Midbrain (tissue), 1 donor: ENCODE measurements at regions not wholly inside any gene's neighbourhood (a gene's known extent, or its start where the extent isn't known, plus 50 kb on each side); places are given as distances from the start of the nearest gene placed in this dataset.

Source experiments
- DNase-seq: peaks from one replicate; lab custom pipeline; 2025; lab: John Stamatoyannopoulos, UW

DNA sequence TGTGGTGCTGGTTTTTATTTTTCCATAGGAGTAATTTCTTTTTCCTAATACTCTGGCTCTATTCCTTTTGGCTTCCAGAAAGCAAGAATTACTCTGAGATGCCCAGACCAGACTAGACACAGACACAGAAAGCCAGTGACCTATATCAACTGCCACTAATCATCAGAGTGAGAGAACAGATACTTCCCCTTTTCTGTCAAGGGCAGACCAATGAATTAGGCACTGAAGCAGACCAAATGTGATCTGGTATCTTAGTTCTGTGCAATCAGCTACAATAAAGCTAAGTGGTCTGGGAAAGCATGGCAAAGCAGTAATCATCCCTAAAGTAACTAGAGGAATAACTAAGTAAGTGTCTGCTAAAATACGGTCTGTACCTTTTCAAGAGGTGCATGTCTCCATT, 239.1 kb downstream of the ELAVL2 start:
- no peak for DNase-seq

DNA sequence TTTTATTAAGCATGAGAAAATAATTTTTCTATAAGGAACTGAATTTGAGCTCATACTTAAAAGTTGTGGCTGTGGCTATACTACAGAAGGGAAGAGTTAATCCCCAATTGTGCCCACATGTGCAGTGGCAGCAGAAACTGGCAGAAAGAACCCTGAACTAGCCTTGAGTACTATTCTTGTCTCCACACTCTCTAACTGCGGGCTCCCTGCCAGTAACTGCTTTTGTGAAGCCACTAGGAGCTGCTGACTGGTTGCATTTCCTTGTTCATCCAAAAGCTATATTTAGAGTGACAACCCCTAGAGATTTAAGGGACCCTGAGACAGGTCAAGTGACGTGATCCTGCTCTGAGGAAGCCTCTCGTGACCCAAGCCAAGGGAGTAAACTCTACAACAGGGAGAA, 238.6 kb downstream of the ELAVL2 start:
- peak; percentile 76 for DNase-seq

DNA sequence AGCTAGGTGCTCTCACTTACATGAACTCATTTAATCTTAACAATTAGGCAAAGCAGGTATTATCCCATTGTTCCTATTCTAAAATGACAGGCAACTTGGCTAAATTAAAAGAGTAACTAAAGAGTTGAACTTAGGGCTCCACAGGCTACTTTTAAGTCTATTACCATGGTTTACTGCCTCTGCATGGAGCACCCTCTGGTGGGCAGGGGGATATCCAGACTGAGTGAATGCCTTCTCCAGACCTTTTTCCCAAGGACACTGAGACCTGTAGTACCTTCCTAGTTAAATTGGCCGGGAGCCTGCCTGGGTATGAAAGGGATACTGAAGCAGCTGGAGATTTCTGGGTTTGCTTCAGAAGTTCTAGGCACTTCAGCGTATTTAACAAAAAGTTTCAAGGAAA, 238.1 kb downstream of the ELAVL2 start:
- DNase-seq, result no peak

DNA sequence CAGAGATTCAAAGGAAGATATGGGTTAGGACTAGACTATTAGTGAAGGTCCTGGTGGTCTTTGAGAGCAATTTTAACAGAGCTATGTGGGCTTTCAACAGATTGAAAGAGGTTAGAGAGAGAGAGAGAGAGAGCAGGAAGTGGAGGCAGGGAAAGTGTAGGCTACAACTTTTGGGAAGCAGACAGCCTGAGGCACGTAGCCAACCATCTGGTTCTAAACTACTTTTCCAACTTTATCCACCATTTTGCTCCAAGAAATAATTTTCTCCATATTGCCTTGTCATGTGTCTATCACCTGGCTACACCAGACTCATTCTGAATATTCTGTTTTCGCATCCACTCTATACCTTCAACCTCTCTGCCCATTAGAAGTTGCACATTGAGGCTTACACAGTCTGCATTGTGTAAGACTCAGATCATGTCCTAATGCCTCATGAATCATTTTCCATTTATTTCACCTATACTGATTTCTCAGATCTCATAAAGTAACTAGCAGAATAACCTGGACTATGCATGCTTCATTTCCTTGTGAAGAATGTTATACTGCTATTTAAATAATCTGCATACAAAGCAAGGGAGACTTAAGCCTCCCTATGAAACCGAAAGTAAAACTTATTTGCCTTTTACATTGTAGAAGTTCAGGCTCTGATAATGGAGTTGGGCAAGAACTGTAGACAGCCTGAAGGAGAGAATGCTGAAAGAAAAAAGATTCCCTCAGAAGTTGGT, 235.6 kb downstream of the ELAVL2 start:
- DNase-seq, result no peak

DNA sequence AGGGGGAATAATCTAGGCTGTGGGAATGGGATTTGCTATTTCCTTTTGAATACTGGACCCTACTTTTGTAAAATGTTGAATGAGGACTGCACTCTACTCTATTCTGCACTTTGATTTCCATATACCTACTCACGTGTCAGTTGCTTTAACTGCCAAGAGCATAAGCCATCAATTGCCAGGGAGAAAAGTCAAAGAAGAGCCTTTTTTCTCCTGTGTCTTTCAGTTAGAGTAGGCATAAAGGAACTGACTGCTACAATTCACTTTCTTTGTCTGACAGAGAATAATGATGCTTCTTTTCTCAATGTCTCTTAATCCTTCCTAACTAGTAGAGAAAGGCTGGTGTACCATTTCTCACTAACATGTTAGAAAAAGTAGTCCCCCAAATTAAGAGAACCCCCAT, 231.6 kb downstream of the ELAVL2 start:
- no peak for DNase-seq

DNA sequence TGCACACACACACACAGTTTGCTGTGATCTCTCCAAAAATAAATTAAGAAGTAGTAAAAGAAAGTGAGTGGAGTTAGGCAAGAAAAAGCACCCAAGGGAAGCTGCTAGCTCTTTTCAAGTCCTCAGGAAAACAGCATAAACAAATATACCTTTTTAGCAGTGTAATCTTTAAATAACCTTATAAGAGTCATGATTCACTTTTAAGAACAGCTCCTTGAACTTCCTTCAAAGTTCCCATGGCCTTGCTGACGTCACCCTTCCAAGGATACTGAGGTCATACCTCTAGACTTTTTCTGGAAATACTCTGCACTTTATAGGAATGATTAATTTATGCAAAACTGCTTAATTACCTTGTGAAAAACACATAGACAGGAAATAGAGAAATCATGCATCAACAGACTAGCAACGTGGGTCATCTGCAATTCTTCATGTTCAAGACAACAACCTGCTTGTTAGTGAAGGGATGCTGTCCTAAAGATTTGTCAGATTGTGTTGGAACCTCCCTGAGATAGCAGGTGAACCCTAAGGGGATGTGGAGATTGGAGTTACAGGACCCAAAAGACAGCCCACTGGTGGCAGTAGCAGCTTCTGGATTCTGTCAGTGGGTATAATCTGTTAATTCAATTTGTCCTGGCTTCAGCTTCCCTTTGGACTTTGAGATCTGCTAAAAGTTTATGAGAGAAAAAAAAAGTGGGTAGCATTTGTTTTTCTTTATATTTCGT, 229.0 kb downstream of the ELAVL2 start:
- DNase-seq, result no peak

DNA sequence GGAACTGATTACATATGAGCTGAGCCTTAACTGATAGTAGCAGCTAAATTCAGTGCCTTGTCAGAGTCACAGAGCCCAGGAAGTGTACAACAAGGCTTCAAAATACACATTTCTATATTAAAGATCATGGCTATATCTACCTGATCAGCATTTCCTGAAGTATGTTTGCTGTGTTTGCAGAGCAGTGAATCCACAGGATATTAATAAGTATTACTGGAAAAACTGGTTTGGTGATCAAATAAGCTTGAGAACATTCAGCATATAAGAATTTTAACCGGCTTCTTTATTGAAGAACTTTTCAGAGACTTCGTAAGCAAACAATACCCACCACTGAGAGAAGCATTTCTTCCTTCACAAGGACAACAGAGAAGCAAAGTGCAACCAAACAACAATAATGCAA, 227.0 kb downstream of the ELAVL2 start:
- no peak for DNase-seq

DNA sequence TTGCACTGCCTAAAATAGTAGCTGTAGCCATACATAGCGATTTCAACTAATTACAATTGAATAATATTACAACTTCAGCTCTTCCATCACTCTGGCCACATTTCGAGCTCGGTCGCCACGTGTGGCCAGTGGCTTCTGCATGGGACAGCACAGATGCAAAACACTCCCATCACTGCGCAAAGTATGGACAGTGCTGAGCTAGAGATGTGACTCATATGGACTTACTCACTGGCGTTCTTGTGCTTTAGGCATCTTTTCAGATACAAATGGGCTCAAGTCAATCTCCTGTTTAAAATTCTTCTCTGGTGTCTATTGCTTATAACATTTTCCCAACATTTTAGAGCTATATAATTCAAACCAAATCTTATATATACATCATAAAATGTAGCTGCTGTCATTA, 222.7 kb downstream of the ELAVL2 start:
- DNase-seq, result no peak

DNA sequence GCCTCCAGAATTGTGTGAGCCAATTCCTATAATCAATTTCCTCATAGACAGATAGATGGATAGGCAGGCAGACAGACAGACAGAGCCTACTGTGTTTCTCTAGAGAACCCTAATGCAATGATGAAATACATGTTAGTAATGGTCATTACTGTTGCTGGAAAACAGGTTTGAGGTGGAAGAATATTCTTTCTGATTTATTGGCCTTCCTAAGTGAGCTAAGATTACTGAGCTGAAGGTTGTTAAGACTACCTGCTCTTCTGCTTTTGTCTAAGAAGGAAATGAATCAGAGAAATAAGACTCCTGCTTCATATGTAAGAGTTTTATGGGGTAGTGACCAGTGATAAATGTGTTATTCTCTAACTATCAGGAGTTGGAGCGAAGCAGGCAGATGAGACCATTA, 219.9 kb downstream of the ELAVL2 start:
- DNase-seq, result no peak

DNA sequence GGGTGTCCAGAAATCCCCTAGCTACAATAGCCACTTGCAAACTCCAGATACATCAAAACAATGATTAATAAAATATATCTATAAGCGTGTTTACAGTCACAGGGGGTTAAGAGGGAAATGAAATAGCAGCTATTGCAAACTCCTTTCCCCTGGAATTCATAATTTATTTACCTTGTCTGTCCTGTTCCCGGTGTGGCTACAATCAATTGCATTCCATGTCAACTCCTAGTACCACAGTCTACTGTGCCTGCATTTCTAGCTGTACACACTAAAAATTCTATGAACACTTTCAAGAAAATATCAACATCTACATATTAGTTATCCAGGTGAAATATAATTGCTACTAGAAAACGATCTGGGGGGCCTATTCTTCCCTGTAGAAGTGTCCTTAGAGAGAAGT, 217.6 kb downstream of the ELAVL2 start:
- no peak for DNase-seq

DNA sequence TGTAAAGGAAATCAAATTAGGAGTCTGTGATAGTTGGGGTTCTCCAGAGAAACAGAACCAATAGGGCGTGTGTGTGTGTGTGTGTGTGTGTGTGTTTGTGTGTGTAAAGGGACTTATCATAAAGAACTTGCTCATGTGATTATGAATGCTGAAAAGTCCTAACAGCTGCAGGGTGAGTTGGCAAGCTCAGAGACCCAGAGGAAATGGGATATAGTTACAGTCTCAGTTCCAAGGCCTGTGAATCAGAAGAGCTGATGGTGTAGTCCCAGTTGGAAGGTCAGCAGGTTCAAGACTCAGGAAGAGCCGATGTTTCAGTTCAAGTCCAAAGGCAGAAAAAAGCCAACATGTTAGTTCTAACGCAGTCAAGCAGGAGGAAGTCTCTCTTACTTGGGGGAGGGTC, 214.2 kb downstream of the ELAVL2 start:
- no peak for DNase-seq

DNA sequence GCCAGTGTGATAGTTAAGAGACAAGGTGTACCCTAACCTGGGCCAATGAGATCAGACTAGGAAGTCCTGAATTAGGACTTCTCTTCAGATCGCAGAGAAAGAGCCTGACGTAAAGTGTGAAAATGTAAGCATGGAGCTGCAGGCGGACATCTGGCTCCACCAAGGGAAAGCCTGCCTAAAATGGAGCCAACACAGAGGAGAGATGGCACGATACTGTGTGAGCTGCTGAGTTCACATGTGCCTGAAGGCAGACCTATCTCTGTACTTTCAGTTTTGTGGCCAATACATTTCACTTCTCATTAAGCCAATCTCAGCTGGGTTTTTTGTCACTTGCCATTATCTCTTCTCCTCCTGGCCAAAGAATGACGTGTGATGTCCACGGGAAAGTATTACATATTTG, 210.5 kb downstream of the ELAVL2 start:
- no peak for DNase-seq

DNA sequence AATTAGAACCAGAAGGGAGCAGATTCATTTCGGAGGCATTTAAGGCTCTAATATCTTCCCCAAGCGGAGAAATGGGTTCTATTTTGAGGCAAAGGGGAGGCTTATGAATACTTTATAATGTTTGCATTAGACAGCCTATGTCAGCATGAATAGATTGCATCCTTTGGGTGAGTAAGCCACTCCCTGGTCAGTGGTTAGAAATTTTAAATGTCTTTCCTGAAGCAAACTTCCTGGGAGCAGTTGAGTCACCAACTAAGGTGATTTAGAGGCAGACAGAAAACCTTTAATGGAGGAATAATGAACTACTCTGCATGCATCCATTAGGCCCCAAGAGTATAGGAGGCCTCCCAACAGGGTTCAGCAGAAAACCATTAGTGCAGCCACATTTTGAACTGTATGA, 204.9 kb downstream of the ELAVL2 start:
- DNase-seq, result no peak

DNA sequence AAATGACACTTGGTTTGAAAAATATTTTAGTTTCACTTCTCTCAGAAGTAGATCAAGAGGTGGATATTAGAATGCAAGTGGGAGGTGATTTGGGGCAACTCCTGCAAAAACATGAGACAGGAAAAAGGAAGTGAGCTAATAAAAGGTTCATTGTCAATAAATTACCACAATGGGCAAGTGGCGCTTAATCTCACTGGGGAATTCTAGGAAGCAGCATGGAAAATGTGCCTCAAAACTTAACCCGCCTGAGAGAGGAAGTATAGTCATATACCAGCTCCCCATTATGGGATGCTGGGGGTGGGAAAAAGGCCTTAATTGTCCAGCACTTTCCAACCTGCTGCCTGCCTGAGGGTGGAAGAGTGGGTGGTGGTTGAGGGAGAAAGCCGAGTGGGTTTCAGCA, 204.1 kb downstream of the ELAVL2 start:
- no peak for DNase-seq

DNA sequence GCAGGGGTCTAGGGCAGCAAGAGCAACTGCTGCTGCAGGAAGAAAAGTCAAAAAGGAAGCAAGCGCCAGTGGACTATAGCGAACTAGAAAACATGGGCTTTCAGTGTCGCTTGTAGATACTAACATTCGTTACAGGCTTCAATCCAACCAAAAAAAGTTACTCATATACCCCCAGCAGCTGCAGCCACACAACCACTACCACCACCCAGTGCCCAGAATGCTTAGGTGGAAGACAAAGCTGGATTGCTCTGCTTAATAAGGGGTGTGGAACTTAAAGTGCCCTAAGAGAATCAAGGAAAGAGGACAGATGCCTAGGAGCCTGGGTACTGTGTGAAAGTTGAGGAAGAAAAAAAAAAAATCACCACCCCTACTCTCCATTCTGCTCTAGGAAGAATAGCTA, 203.6 kb downstream of the ELAVL2 start:
- DNase-seq, result no peak

DNA sequence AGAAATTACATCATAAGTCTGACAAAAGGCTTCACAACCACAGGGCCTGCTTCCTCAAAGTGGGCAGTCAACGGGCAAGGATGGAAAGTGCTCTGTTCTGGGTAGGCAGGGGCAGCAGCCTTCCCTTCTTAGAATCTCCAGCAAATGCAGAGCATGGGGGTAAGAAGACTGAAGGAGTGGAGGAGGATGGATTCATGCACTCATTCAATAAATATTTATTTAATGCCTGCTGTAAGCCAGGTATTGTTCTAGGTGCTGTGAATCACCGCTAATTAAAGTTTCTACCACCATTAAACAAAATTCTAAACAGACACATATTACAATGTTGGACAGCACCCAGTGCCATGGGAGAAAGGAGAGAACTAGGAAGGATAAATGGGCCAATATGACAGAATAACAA, 195.6 kb downstream of the ELAVL2 start:
- no peak for DNase-seq

DNA sequence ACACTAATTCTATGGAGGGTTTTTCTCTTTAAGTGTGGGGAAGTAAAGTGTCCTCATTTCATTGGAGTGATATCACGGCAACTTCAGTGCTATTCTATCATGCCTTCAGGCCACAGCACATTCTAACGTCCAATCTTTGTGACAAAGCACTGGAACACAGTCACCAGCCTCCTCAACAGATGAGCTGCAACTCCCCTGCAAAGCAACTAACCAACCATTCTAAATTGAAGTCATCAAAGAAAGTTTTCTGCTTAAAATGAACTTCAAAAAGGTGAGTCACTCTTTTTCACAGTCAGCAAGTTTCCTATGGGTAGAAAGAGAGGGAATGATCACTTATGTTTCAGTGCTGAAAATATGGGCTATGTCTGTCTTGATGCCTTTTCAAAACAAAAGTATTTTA, 190.8 kb downstream of the ELAVL2 start:
- DNase-seq, result no peak

DNA sequence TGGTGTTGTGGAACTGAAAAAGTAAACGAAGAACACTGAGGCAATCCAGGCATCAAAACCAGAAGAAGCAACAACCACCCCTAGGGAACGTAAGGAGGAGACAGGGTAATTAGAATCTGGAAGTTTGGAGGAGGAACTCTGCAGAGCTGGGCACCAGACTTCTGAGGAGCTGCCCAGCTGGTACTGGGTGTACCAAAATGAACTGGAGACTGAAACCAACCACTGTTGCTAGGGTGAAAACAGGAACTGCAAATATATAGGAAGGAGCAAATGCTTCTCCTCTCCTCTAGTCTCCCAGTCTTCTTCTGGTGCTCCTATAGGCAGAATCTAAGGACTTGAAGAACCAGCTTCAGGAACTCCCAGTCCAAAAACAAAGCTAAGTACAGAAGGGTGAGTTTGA, 189.8 kb downstream of the ELAVL2 start:
- no peak for DNase-seq

DNA sequence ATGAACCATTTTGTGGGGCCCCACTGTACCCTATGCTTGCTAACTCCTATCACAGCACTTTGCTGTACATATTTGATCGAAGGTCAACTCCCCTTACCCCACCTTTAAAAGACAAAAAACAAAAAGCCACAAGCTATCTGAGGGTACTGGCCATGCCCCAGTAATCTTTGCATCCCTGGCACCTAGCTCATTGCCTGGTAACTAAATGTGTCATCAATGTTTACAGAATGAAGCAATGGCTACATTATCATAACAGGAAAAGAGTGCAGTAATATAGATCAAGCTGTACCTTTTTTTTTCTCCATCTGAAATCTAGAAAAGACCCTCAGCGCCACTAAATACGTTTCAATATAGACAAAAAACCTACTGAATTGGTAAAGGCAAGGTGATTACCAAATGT, 188.0 kb downstream of the ELAVL2 start:
- DNase-seq, result no peak

DNA sequence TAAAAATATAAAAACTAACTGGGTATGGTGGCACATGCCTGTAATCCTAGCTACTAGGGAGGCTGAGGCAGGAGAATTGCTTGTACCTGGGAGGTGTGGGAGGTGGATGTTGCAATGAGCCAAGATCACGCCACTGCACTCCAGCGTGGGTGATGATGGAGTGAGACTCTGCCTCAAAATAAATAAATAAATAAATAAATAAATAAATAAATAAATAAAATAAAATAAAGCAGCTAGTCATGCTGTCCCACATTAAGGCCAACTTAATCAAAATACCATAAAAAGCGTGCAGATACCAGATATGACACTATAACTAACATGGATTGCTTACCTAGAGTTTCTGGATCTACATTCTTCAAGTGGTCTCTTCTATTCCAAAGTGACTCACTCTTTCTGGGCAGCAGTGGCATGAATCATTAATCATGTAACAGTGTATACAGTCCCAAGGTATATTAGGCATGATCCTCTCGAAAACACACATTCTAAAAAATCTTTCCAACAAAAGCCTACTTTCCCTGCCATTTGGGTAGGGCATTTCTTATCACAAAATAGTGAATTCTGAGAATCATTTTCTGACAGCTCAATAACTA, 187.1 kb downstream of the ELAVL2 start:
- no peak for DNase-seq
